ACC112 (cell line): ENCODE measurements at regions not wholly inside any gene's neighbourhood (a gene's known extent, or its start where the extent isn't known, plus 50 kb on each side); places are given as distances from the start of the nearest gene placed in this dataset.

Experiments
- H2AFZ ChIP-seq: fragments of 200-600 bp; sonication (generic); one replicate; pipeline ENCODE4 v1.6.0; 2017; ENCODE audit warnings: antibody characterized with exemption, low read length; ENCODE audit not compliant: unreplicated experiment
- H3K27ac ChIP-seq: fragments of 200-600 bp; sonication (generic); 2 replicates; pipeline ENCODE4 v1.5.1; 2014; ENCODE audit warnings: low read depth, mild to moderate bottlenecking, antibody characterized with exemption, low read length, moderate library complexity
- H3K27me3 ChIP-seq: fragments of 200-600 bp; sonication (generic); 2 replicates; pipeline ENCODE4 v1.6.1; 2014; ENCODE audit warnings: mild to moderate bottlenecking, antibody characterized with exemption, low read length, moderate library complexity, mixed read lengths; ENCODE audit not compliant: insufficient read depth
- H3K36me3 ChIP-seq: fragments of 200-600 bp; sonication (generic); 2 replicates; pipeline ENCODE4 v1.6.1; 2016; ENCODE audit warnings: mild to moderate bottlenecking, antibody characterized with exemption, low read length, moderate library complexity, mixed read lengths; ENCODE audit not compliant: insufficient read depth
- H3K4me1 ChIP-seq: fragments of 200-600 bp; sonication (generic); one replicate; pipeline ENCODE4 v1.6.1; 2016; ENCODE audit warnings: low read length, mixed read lengths; ENCODE audit not compliant: insufficient read depth, unreplicated experiment, control insufficient read depth
- H3K4me3 ChIP-seq: fragments of 200-600 bp; sonication (generic); 2 replicates; pipeline ENCODE4 v1.5.1; 2014; ENCODE audit warnings: mild to moderate bottlenecking, low read depth, low read length
- H3K79me2 ChIP-seq: fragments of 200-600 bp; sonication (generic); one replicate; pipeline ENCODE4 v1.6.0; 2016; ENCODE audit warnings: low read length; ENCODE audit not compliant: control insufficient read depth, unreplicated experiment, insufficient read depth

GRCh38 chr17:53996890-53997289 is 174.2 kb downstream of the KIF2B start:
- Histone ChIP-seq H3K27ac (no peak overlapping the region), H3K4me1 (no peaks in the 10 kb centered on the region), H3K79me2 (no peaks in the 10 kb centered on the region), H3K36me3 (no peaks in the 10 kb centered on the region), H3K4me3 (no peak overlapping the region), H3K27me3 (no peaks in the 10 kb centered on the region), H2AFZ (no peak overlapping the region)

DNA sequence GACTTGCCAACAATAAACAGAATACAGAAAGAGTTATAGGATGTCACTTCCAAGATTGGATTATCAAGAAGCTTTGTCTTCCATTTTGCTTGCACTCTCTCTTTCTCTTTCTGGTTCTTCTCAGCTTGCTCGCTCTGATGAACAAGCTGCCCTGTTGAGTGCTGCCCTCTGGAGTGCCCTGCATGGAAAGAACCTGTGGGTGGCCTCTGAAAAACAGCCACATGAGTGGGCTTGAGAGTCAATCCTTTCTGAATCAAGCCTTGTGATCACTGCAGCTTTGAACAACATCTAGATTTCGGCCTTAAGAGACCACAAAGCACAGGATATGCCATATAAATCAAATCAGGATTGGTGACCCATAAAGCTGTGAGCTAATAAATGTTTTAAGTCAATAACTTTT is 185.1 kb downstream of the KIF2B start:
- Histone ChIP-seq H3K27me3 (no peaks in the 10 kb centered on the region), H3K4me3 (no peak overlapping the region), H3K4me1 (no peaks in the 10 kb centered on the region), H3K79me2 (no peaks in the 10 kb centered on the region), H3K27ac (no peak overlapping the region), H3K36me3 (no peaks in the 10 kb centered on the region), H2AFZ (no peak overlapping the region)

- H3K27ac ChIP-seq = no peak overlapping the region
- H3K4me1 ChIP-seq = no peaks in the 10 kb centered on the region
- no peaks in the 10 kb centered on the region for H3K79me2 ChIP-seq
- no peaks in the 10 kb centered on the region for H3K27me3 ChIP-seq
- H2AFZ ChIP-seq = no peak overlapping the region
- H3K4me3 ChIP-seq = no peak overlapping the region
- no peaks in the 10 kb centered on the region for H3K36me3 ChIP-seq
Measured at GRCh38 chr17:54009502-54009901, 186.8 kb downstream of the KIF2B start.

DNA sequence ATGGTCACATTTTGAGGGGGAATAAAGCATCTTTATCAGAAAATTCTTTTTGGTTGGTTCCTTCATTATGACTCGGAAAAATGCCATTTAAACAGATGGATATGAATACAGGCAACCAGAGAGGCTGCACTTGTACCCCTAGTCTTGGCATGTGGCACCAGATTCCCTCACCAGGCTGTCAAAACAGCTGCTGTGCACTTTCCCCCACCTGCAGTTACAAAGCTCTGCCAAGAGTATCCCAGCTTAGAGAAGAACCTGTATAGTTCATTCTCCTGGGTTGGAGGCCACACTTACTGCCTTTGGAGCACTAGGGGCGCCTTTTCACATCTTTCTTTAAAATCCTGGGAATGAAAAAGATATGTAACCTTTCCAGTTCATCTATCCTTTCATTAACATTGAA is 190.3 kb downstream of the KIF2B start:
- no peak overlapping the region for H2AFZ ChIP-seq

GRCh38 chr17:54015734-54016133 is 193.0 kb downstream of the KIF2B start:
- Histone ChIP-seq H3K79me2 (no peaks in the 10 kb centered on the region), H3K27me3 (no peaks in the 10 kb centered on the region), H3K4me1 (no peaks in the 10 kb centered on the region), H3K27ac (no peak overlapping the region), H3K4me3 (no peak overlapping the region), H2AFZ (no peak overlapping the region), H3K36me3 (no peaks in the 10 kb centered on the region)

More for the DNA sequence above, 190.3 kb downstream of the KIF2B start:
- H3K79me2 ChIP-seq = no peaks in the 10 kb centered on the region
- H3K36me3 ChIP-seq = no peaks in the 10 kb centered on the region
- H3K27ac ChIP-seq = no peak overlapping the region
- no peak overlapping the region for H3K4me3 ChIP-seq
- no peaks in the 10 kb centered on the region for H3K4me1 ChIP-seq
- H3K27me3 ChIP-seq = no peaks in the 10 kb centered on the region

DNA sequence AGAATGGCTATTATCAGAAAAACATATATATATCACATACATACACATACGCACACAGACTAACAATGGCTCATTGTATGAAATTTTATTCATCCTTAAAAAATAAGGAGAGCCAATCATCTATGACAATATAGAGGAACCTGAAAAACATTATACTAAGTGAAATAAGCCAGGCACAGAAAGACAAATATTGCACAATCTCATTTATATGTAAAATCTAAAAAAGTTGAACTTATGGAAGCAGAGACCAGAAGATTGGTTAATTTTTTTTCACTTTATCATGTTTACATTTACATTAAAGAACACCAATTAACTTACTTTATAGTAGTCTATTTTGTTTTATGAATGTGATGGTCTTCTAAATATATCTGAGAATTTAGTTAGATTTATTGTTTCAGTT is 198.7 kb downstream of the KIF2B start:
- H3K27me3 ChIP-seq = no peaks in the 10 kb centered on the region
- H3K36me3 ChIP-seq = no peaks in the 10 kb centered on the region
- no peak overlapping the region for H2AFZ ChIP-seq
- no peaks in the 10 kb centered on the region for H3K4me1 ChIP-seq
- H3K27ac ChIP-seq = no peak overlapping the region
- no peak overlapping the region for H3K4me3 ChIP-seq
- no peaks in the 10 kb centered on the region for H3K79me2 ChIP-seq

- H3K79me2 ChIP-seq = no peaks in the 10 kb centered on the region
- no peaks in the 10 kb centered on the region for H3K4me1 ChIP-seq
- H3K27me3 ChIP-seq = no peaks in the 10 kb centered on the region
- H2AFZ ChIP-seq = no peak overlapping the region
- H3K36me3 ChIP-seq = no peaks in the 10 kb centered on the region
- H3K27ac ChIP-seq = no peak overlapping the region
- H3K4me3 ChIP-seq = no peak overlapping the region
Measured at GRCh38 chr17:54028986-54029580, 206.4 kb downstream of the KIF2B start.

GRCh38 chr17:54029986-54030385 is 207.3 kb downstream of the KIF2B start:
- H3K27ac ChIP-seq = no peak overlapping the region
- no peak overlapping the region for H2AFZ ChIP-seq
- H3K27me3 ChIP-seq = no peaks in the 10 kb centered on the region
- H3K4me3 ChIP-seq = no peak overlapping the region
- no peaks in the 10 kb centered on the region for H3K36me3 ChIP-seq
- H3K79me2 ChIP-seq = no peaks in the 10 kb centered on the region
- no peaks in the 10 kb centered on the region for H3K4me1 ChIP-seq

GRCh38 chr17:54046570-54046969 is 223.8 kb downstream of the KIF2B start:
- Histone ChIP-seq H3K27ac (no peak overlapping the region), H3K4me1 (no peaks in the 10 kb centered on the region), H3K79me2 (no peaks in the 10 kb centered on the region), H2AFZ (no peak overlapping the region), H3K27me3 (no peaks in the 10 kb centered on the region), H3K4me3 (no peak overlapping the region), H3K36me3 (no peaks in the 10 kb centered on the region)

GRCh38 chr17:54063639-54064038 is 240.9 kb downstream of the KIF2B start:
- Histone ChIP-seq H3K79me2 (no peaks in the 10 kb centered on the region), H3K4me3 (no peak overlapping the region), H3K36me3 (no peaks in the 10 kb centered on the region), H3K27ac (no peak overlapping the region), H2AFZ (no peak overlapping the region), H3K27me3 (no peaks in the 10 kb centered on the region), H3K4me1 (no peaks in the 10 kb centered on the region)

- no peak overlapping the region for H3K27ac ChIP-seq
- H3K36me3 ChIP-seq = no peaks in the 10 kb centered on the region
- H2AFZ ChIP-seq = no peak overlapping the region
- H3K4me1 ChIP-seq = no peaks in the 10 kb centered on the region
- H3K79me2 ChIP-seq = no peaks in the 10 kb centered on the region
- H3K27me3 ChIP-seq = no peaks in the 10 kb centered on the region
- H3K4me3 ChIP-seq = no peak overlapping the region
Measured at GRCh38 chr17:54085020-54085419, 262.3 kb downstream of the KIF2B start.
